HepG2 (cell line): ENCODE measurements at regions not wholly inside any gene's neighbourhood (a gene's known extent, or its start where the extent isn't known, plus 50 kb on each side); places are given as distances from the start of the nearest gene placed in this dataset.
A peak's percentile ranks its signal among the peaks of the same experiment; 100 is the strongest.

Experiments used
- ATAC-seq: fragments of 200-7000 bp; cut with Tn5 transposase; 3 replicates; pipeline ENCODE4 v1.9.1; 2020; ENCODE audit warnings: mild to moderate bottlenecking, moderate library complexity
- BruUV-seq: library from RNA; stranded (reverse); fragments of 400-500 nt; replicated peaks from 2 replicates; lab custom pipeline; 2021; lab: Mats Ljungman, UMichigan
- CTCF ChIA-PET: fragments of 300-600 bp; formaldehyde crosslinking; extraction: SDS; loops from one replicate; lab custom pipeline; 2021; ENCODE audit warnings: low total read pairs, inconsistent platforms, low intra/inter-chr PET ratio; lab: Yijun Ruan, JAX
- POLR2A ChIA-PET: fragments of 350-600 bp; sonication (Branson Sonifier 250); formaldehyde crosslinking; loops from one replicate; lab custom pipeline; 2020; ENCODE audit warnings: antibody characterized with exemption, inconsistent platforms; lab: Yijun Ruan, JAX
- DNase-seq: peaks from one replicate; pipeline ENCODE4 v3.0.0-alpha.2; 2015; ENCODE audit warnings: low spot score
- FAIRE-seq: peaks from 3 replicates; lab custom pipeline; 2011; peaks lifted over from hg19 to GRCh38; lab: Jason Lieb, UNC
- H2AFZ ChIP-seq: one replicate; pipeline ENCODE4 v1.6.1; 2011; ENCODE audit warnings: low read length, inconsistent platforms
- H3K27ac ChIP-seq: fragments of 300-600 bp; 3 replicates; pipeline ENCODE4 v1.8.0; 2011; ENCODE audit warnings: mixed run types, mild to moderate bottlenecking, mixed read lengths, low read length, inconsistent platforms; ENCODE audit not compliant: insufficient read depth; ENCODE audit errors: extremely low read length
- H3K27me3 ChIP-seq, 2 experiments: fragments of 200-600 bp in 1 of 2; 2 replicates in 1 of 2; 3 replicates in 1 of 2; pipeline versions ENCODE4 v1.6.0 to v1.8.0; 2011; ENCODE audit warnings: low read length in 2 of 2, mild to moderate bottlenecking in 2 of 2, moderate library complexity in 2 of 2, inconsistent platforms in 1 of 2; ENCODE audit not compliant: insufficient read depth in 2 of 2, control insufficient read depth in 1 of 2
- H3K36me3 ChIP-seq, 2 experiments: fragments of 200-600 bp in 1 of 2; replicated peaks in 1 of 2; 2 replicates in 1 of 2; 3 replicates in 1 of 2; pipeline versions ENCODE4 v1.5.1 to v1.8.0; 2011; ENCODE audit warnings: low read length in 2 of 2, inconsistent platforms in 1 of 2; ENCODE audit not compliant: insufficient read depth in 2 of 2, control insufficient read depth in 1 of 2
- H3K4me1 ChIP-seq: 2 replicates; pipeline ENCODE4 v1.5.1; 2012; ENCODE audit warnings: low read length, inconsistent platforms; ENCODE audit not compliant: insufficient read depth
- H3K4me2 ChIP-seq: 2 replicates; pipeline ENCODE4 v1.6.0; 2011; ENCODE audit warnings: low read depth, low read length, inconsistent platforms
- H3K4me3 ChIP-seq, 3 experiments: fragments of 200-600 bp in 1 of 3; sonication (generic), shearing (Covaris generic) in 1 of 3; replicated peaks in 1 of 3; 2 replicates each; pipeline ENCODE4 v1.5.1; 2011 to 2016; ENCODE audit warnings: low read length in 3 of 3, inconsistent platforms in 2 of 3, low read depth in 2 of 3, mild to moderate bottlenecking in 2 of 3, control low read depth in 1 of 3, mixed read lengths in 1 of 3; ENCODE audit not compliant: insufficient read depth in 1 of 3
- H3K79me2 ChIP-seq: one replicate; pipeline ENCODE4 v1.6.1; 2011; ENCODE audit warnings: low read length, inconsistent platforms; ENCODE audit not compliant: insufficient read depth
- H3K9ac ChIP-seq: 2 replicates; pipeline ENCODE4 v1.6.0; 2011; ENCODE audit warnings: mild to moderate bottlenecking, low read depth, low read length, inconsistent platforms; ENCODE audit not compliant: insufficient read depth
- H3K9me3 ChIP-seq: 2 replicates; pipeline ENCODE4 v1.5.1; 2012; ENCODE audit warnings: mild to moderate bottlenecking, low read length
- H4K20me1 ChIP-seq: 2 replicates; pipeline ENCODE4 v1.6.0; 2011; ENCODE audit warnings: inconsistent platforms, mild to moderate bottlenecking, low read length, moderate library complexity; ENCODE audit not compliant: insufficient read depth
- CTCF ChIP-seq: sonication (generic); formaldehyde crosslinking; IDR thresholded peaks from 2 replicates; pipeline ENCODE4 v1.5.0; 2020; ENCODE audit warnings: mild to moderate bottlenecking, missing genetic modification reagents, moderate library complexity
- FOXA3 ChIP-seq: IDR thresholded peaks from 2 replicates; pipeline ENCODE4 v1.6.1; 2016; ENCODE audit warnings: missing genetic modification reagents, missing compliant biosample characterization
- GABPA ChIP-seq, 2 experiments: IDR thresholded peaks; 2 replicates each; pipeline ENCODE4 v1.6.1; 2011 to 2016; ENCODE audit warnings: low read depth in 2 of 2, low read length in 1 of 2, missing biosample characterization in 1 of 2, missing genetic modification characterization in 1 of 2
- GTF2F1 ChIP-seq: fragments of 150-350 bp; IDR thresholded peaks from 2 replicates; pipeline ENCODE4 v1.6.1; 2014; ENCODE audit warnings: low read length
- GZF1 ChIP-seq: sonication (generic); formaldehyde crosslinking; IDR thresholded peaks from 2 replicates; pipeline ENCODE4 v1.5.1; 2020; ENCODE audit warnings: mild to moderate bottlenecking, missing genetic modification reagents
- HMG20A ChIP-seq: IDR thresholded peaks from 2 replicates; pipeline ENCODE4 v1.6.1; 2016; ENCODE audit warnings: borderline replicate concordance
- HNRNPLL ChIP-seq: fragments of 200-400 bp; formaldehyde crosslinking; IDR thresholded peaks from 2 replicates; pipeline ENCODE4 v1.6.1; 2017; ENCODE audit warnings: mild to moderate bottlenecking, low read depth, low read length; ENCODE audit not compliant: poor library complexity, severe bottlenecking
- KLF13 ChIP-seq: sonication (generic); formaldehyde crosslinking; IDR thresholded peaks from 2 replicates; pipeline ENCODE4 v1.4.0; 2020; ENCODE audit warnings: mild to moderate bottlenecking, missing genetic modification reagents
- KLF9 ChIP-seq: IDR thresholded peaks from 2 replicates; pipeline ENCODE4 v1.6.1; 2016; ENCODE audit warnings: low read depth
- MIXL1 ChIP-seq: IDR thresholded peaks from 2 replicates; pipeline ENCODE4 v1.6.1; 2016
- PCBP2 ChIP-seq: fragments of 200-400 bp; formaldehyde crosslinking; optimal IDR thresholded peaks from 2 replicates; pipeline ENCODE3; 2018; ENCODE audit warnings: low read length, low read depth; ENCODE audit not compliant: poor library complexity, severe bottlenecking
- POLR2G ChIP-seq: fragments of 200-400 bp; formaldehyde crosslinking; IDR thresholded peaks from 2 replicates; pipeline ENCODE4 v1.6.1; 2018; ENCODE audit warnings: mild to moderate bottlenecking, low read depth, low read length, moderate library complexity
- YY1 ChIP-seq: IDR thresholded peaks from 2 replicates; pipeline ENCODE4 v1.6.1; 2011; ENCODE audit warnings: low read length, low read depth, moderate library complexity, mild to moderate bottlenecking; ENCODE audit not compliant: insufficient read depth, insufficient replicate concordance
- ZBTB1 ChIP-seq: sonication (generic); formaldehyde crosslinking; IDR thresholded peaks from 2 replicates; pipeline ENCODE4 v1.4.0; 2020; ENCODE audit warnings: missing genetic modification reagents, borderline replicate concordance
- ZBTB43 ChIP-seq: sonication (generic); formaldehyde crosslinking; conservative IDR thresholded peaks from 2 replicates; pipeline ENCODE4 v1.4.0; 2020; ENCODE audit warnings: missing genetic modification reagents
- ZNF230 ChIP-seq: sonication (generic); formaldehyde crosslinking; IDR thresholded peaks from 2 replicates; pipeline ENCODE4 v1.4.0; 2020; ENCODE audit warnings: mild to moderate bottlenecking, missing genetic modification reagents
- ZNF234 ChIP-seq: sonication (generic); formaldehyde crosslinking; conservative IDR thresholded peaks from 2 replicates; pipeline ENCODE4 v1.5.1; 2020; ENCODE audit warnings: mild to moderate bottlenecking, missing genetic modification reagents
- ZNF34 ChIP-seq: sonication (generic); formaldehyde crosslinking; IDR thresholded peaks from 2 replicates; pipeline ENCODE4 v1.4.0; 2020; ENCODE audit warnings: mild to moderate bottlenecking, missing genetic modification reagents, borderline replicate concordance
- ZNF460 ChIP-seq: sonication (generic); formaldehyde crosslinking; IDR thresholded peaks from 2 replicates; pipeline ENCODE4 v1.5.1; 2020; ENCODE audit warnings: missing genetic modification reagents, mild to moderate bottlenecking, borderline replicate concordance
- ZNF572 ChIP-seq: sonication (generic); formaldehyde crosslinking; IDR thresholded peaks from 2 replicates; pipeline ENCODE4 v1.5.1; 2020; ENCODE audit warnings: mild to moderate bottlenecking, missing genetic modification reagents
- WGBS: methylation state at CpG from one replicate; pipeline ENCODE4 v1.1.6; 2017; ENCODE audit warnings: low lambda C conversion rate; 5-methylcytosine and 5-hydroxymethylcytosine counted together
- in situ Hi-C: cut with HindIII; loops from 2 replicates; pipeline ENCODE4 v1.10.0; 2017; ENCODE audit warnings: low pct_unique_long_range_greater_than_20kb; ENCODE audit not compliant: extremely low pct_ligation_motif_present
- intact Hi-C: fragments of 100-400 bp; cut with micrococcal nuclease; formaldehyde crosslinking; loops from one replicate; pipeline ENCODE4 v1.10.0; 2022; ENCODE audit not compliant: unreplicated experiment
- TF ChIP-seq, protein P1 (sequence below): sonication (generic); formaldehyde crosslinking; IDR thresholded peaks from 2 replicates; pipeline ENCODE4 v1.8.1; 2023; ENCODE audit warnings: missing genetic modification reagents, mild to moderate bottlenecking, borderline replicate concordance
- TF ChIP-seq, protein P2 (sequence below): sonication (generic); formaldehyde crosslinking; IDR thresholded peaks from 2 replicates; pipeline ENCODE4 v1.4.0; 2020; ENCODE audit warnings: mild to moderate bottlenecking, missing genetic modification reagents, borderline replicate concordance

GRCh38 chr3:83523470-83524073 is 1435.2 kb upstream of the CADM2 start:
- CTCF ChIA-PET, result no interaction called here
- H3K4me1 ChIP-seq, result no peaks in the 10 kb centered on the region
- H3K79me2 ChIP-seq, result no peaks in the 10 kb centered on the region
- H3K4me3 ChIP-seq, result no peak overlapping the region; a peak in 1 of 6 replicates
- POLR2A ChIA-PET, result no interaction called here
- ATAC-seq (peak; percentile 100), FAIRE-seq (peak; percentile 88), DNase-seq (peak; percentile 64)
- BruUV-seq, result no TSS peak
- no peaks in the 10 kb centered on the region for H3K9me3 ChIP-seq
- 3% methylated on average over 7 of the region's 7 CpGs for WGBS
- intact Hi-C loops, result loop anchor here (1.0 to 5.0 kb wide), 4 partner anchors 879 to 1651 kb away; no protein-coding TSS in a partner anchor
- no peaks in the 10 kb centered on the region for H4K20me1 ChIP-seq
- no peak overlapping the region for H3K27ac ChIP-seq
- H3K4me2 ChIP-seq, result no peak overlapping the region
- no peak overlapping the region for H2AFZ ChIP-seq
- H3K27me3 ChIP-seq, result no peaks in the 10 kb centered on the region
- in situ Hi-C loops, result no loop called here
- H3K36me3 ChIP-seq, result no peaks in the 10 kb centered on the region
- no peak overlapping the region for H3K9ac ChIP-seq
- TF ChIP-seq GABPA (IDR thresholded peaks at IDR 0.05; ENCODE audit: low read depth, low read length) (no peak), GABPA (CRISPR knock-in tag; IDR thresholded peaks at IDR 0.05; ENCODE audit: low read depth) (no peak), ZNF572 (no peak), KLF9 (CRISPR knock-in tag) (no peak), CTCF (CRISPR knock-in tag) (peak; percentile 88), MIXL1 (CRISPR knock-in tag) (peak; percentile 98), ZNF34 (no peak), YY1 (no peak), ZBTB43 (no peak), GTF2F1 (no peak), ZNF230 (CRISPR knock-in tag) (peak; percentile 79), KLF13 (CRISPR knock-in tag) (no peak), ZNF460 (CRISPR knock-in tag) (no peak), HNRNPLL (no peak), FOXA3 (CRISPR knock-in tag) (no peak), HMG20A (CRISPR knock-in tag) (no peak), GZF1 (CRISPR knock-in tag) (no peak), ZBTB1 (CRISPR knock-in tag) (no peak), PCBP2 (no peak), ZNF234 (no peak), POLR2G (no peak)
- TF ChIP-seq, protein P1, sequence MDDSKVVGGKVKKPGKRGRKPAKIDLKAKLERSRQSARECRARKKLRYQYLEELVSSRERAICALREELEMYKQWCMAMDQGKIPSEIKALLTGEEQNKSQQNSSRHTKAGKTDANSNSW (CRISPR knock-in tag), result no peak
- TF ChIP-seq, protein P2, sequence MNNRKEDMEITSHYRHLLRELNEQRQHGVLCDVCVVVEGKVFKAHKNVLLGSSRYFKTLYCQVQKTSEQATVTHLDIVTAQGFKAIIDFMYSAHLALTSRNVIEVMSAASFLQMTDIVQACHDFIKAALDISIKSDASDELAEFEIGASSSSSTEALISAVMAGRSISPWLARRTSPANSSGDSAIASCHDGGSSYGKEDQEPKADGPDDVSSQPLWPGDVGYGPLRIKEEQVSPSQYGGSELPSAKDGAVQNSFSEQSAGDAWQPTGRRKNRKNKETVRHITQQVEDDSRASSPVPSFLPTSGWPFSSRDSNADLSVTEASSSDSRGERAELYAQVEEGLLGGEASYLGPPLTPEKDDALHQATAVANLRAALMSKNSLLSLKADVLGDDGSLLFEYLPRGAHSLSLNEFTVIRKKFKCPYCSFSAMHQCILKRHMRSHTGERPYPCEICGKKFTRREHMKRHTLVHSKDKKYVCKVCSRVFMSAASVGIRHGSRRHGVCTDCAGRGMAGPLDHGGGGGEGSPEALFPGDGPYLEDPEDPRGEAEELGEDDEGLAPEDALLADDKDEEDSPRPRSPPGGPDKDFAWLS, result no peak
